ENCODE measurements at regions not wholly inside any gene's neighbourhood (a gene's known extent, or its start where the extent isn't known, plus 50 kb on each side); places are given as distances from the start of the nearest gene placed in this dataset.

GRCh38 chr6:55082021-55082420 is 92.3 kb upstream of the HCRTR2 start:
- no peak for TF ChIP-seq CTCF (IDR thresholded peaks at IDR 0.05; ENCODE audit: insufficient read depth, low read depth, low read length)
- TF ChIP-seq EZH2 (IDR thresholded peaks at IDR 0.05; ENCODE audit: insufficient read depth, low read length) = no peak
